Spleen (tissue), 11 donors: ENCODE measurements at regions not wholly inside any gene's neighbourhood (a gene's known extent, or its start where the extent isn't known, plus 50 kb on each side); places are given as distances from the start of the nearest gene placed in this dataset.

Source experiments
- DNase-seq: peaks from one replicate; pipeline ENCODE4 v3.0.0-alpha.2; 2020
- H3K27ac ChIP-seq, 8 donors: fragments of 200-600 bp; sonication (generic) in 7 of 8; 1 replicate in 4 of 8; 2 replicates in 4 of 8; pipeline versions ENCODE4 v1.5.0 to v1.8.0; 2016 to 2021; ENCODE audit warnings: inconsistent platforms in 4 of 8, mild to moderate bottlenecking in 4 of 8, moderate library complexity in 1 of 8
- H3K27me3 ChIP-seq, 7 donors: fragments of 200-600 bp; sonication (generic) in 6 of 7; replicated peaks in 1 of 7; 1 replicate in 4 of 7; 2 replicates in 3 of 7; pipeline versions ENCODE4 v1.5.0 to v1.8.0; 2016 to 2021; ENCODE audit warnings: inconsistent platforms in 3 of 7, mild to moderate bottlenecking in 1 of 7
- H3K36me3 ChIP-seq, 6 donors: fragments of 200-600 bp; sonication (generic) in 5 of 6; 1 replicate in 4 of 6; 2 replicates in 2 of 6; pipeline versions ENCODE4 v1.5.0 to v1.8.0; 2016 to 2021; ENCODE audit warnings: inconsistent platforms in 2 of 6
- H3K4me1 ChIP-seq, 6 donors: fragments of 200-600 bp; sonication (generic) in 5 of 6; 1 replicate in 3 of 6; 2 replicates in 3 of 6; pipeline versions ENCODE4 v1.5.0 to v1.8.0; 2016 to 2021; ENCODE audit warnings: inconsistent platforms in 3 of 6
- H3K4me3 ChIP-seq, 8 donors: fragments of 200-600 bp; sonication (generic) in 7 of 8; 1 replicate in 4 of 8; 2 replicates in 4 of 8; pipeline versions ENCODE4 v1.5.0 to v1.8.0; 2016 to 2021; ENCODE audit warnings: inconsistent platforms in 4 of 8, mild to moderate bottlenecking in 4 of 8, moderate library complexity in 2 of 8
- H3K9me3 ChIP-seq, 8 donors: fragments of 200-600 bp; sonication (generic) in 7 of 8; 1 replicate in 4 of 8; 2 replicates in 4 of 8; pipeline versions ENCODE4 v1.5.0 to v1.8.0; 2016 to 2021; ENCODE audit warnings: inconsistent platforms in 4 of 8
- POLR2A ChIP-seq, 3 donors: fragments of 450-650 bp; IDR thresholded peaks; one replicate each; pipeline ENCODE4 v1.5.1; 2017; ENCODE audit warnings: antibody characterized with exemption in 3 of 3, mild to moderate bottlenecking in 1 of 3
- POLR2AphosphoS5 ChIP-seq, 3 donors: sonication (generic); formaldehyde crosslinking; IDR thresholded peaks; one replicate each; pipeline ENCODE4 v1.5.1; 2017; ENCODE audit warnings: antibody characterized with exemption in 3 of 3
- WGBS, 5 donors: extraction: QIAGEN DNeasy Blood & Tissue Kit in 3 of 5; methylation state at CpG; one replicate each; pipeline versions ENCODE4 v1.1.5 to v1.1.7; 2013 to 2018; 5-methylcytosine and 5-hydroxymethylcytosine counted together
- intact Hi-C: fragments of 100-400 bp; cut with DNase I; formaldehyde crosslinking; loops from one replicate; pipeline ENCODE4 v1.15.0; 2023; ENCODE audit warnings: low total_unique reads
- TF ChIP-seq, protein P1 (sequence below), 11 experiments: fragments of 200-600 bp in 7 of 11; fragments of 450-650 bp in 4 of 11; sonication (generic) in 4 of 11; IDR thresholded peaks in 8 of 11; conservative IDR thresholded peaks in 3 of 11; 1 replicate in 7 of 11; 2 replicates in 4 of 11; pipeline versions ENCODE4 v1.4.0 to v1.8.0; 2016 to 2021; ENCODE audit warnings: antibody characterized with exemption in 11 of 11, inconsistent platforms in 4 of 11, mild to moderate bottlenecking in 1 of 11
- donor health status: healthy with polysubstance abuse.
- donor health status: DM: no; HTN: no; CAD: no; lungs with moderate emphysema.
- donor health status: DM: no; HTN: no; CAD: no.
- donor health status: Bipolar disorder and iron deficiency.
- donor health status: healthy.
- donor health status: DM: no; HTN: no; CAD: no.
- donor health status: DM: yes; HTN: yes; CAD: no.

DNA sequence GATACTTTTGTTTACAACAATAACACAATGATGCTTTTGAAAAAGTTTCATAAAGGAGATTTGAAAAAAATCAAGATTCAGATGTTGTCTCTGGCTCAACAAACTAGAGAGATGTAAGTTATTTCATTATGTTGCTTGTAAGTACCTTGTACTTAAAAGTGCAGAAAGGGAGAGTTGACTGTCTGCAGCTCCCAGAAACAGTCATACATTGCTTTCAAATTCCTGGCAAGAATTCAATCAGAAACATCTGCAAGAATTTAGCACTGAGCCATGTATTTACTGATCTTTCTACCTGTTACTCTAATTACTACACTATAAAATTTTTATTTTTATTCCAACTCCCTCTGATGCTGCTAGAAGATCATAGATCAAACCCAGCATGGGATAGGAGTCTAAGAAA is 1261.3 kb upstream of the SPRY2 start:
- H3K27me3 ChIP-seq, result no peaks in the 10 kb centered on the region
- no peaks in the 10 kb centered on the region for H3K9me3 ChIP-seq
- H3K4me1 ChIP-seq, result no peaks in the 10 kb centered on the region
- intact Hi-C loops, result no loop called here
- no peaks in the 10 kb centered on the region for H3K36me3 ChIP-seq
- H3K4me3 ChIP-seq, result no peak overlapping the region
- TF ChIP-seq POLR2AphosphoS5 (IDR thresholded peaks at IDR 0.05), result no peak
- TF ChIP-seq, protein P1, sequence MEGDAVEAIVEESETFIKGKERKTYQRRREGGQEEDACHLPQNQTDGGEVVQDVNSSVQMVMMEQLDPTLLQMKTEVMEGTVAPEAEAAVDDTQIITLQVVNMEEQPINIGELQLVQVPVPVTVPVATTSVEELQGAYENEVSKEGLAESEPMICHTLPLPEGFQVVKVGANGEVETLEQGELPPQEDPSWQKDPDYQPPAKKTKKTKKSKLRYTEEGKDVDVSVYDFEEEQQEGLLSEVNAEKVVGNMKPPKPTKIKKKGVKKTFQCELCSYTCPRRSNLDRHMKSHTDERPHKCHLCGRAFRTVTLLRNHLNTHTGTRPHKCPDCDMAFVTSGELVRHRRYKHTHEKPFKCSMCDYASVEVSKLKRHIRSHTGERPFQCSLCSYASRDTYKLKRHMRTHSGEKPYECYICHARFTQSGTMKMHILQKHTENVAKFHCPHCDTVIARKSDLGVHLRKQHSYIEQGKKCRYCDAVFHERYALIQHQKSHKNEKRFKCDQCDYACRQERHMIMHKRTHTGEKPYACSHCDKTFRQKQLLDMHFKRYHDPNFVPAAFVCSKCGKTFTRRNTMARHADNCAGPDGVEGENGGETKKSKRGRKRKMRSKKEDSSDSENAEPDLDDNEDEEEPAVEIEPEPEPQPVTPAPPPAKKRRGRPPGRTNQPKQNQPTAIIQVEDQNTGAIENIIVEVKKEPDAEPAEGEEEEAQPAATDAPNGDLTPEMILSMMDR (IDR thresholded peaks at IDR 0.05 in 8 of 11, conservative IDR thresholded peaks at IDR 0.05 in 3 of 11), result no peak
- no peak for TF ChIP-seq POLR2A (IDR thresholded peaks at IDR 0.05)
- DNase-seq, result no peak
- H3K27ac ChIP-seq, result no peak overlapping the region

DNA sequence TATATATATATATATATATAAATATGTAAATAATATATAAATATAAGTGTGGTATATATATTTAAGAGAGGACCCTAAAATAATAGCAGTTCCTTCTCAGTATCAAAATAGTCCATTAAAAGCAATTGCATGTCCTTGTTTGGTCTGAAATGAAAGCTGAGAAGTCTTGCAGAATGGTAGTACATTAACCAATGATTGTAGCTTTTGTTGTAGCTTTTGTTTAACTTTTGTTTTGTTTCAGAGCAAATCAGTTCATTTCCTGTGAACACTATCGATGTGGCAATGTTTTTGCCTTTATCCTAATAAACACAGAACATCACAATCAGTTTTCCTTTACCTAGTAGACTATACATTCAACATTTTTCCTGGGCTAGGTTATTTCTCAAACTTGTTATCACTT is 1256.2 kb upstream of the SPRY2 start:
- 40 to 79% (median 58%) methylated on average over 1 of the region's 1 CpG for WGBS, 5 donors
- no peak for DNase-seq

DNA sequence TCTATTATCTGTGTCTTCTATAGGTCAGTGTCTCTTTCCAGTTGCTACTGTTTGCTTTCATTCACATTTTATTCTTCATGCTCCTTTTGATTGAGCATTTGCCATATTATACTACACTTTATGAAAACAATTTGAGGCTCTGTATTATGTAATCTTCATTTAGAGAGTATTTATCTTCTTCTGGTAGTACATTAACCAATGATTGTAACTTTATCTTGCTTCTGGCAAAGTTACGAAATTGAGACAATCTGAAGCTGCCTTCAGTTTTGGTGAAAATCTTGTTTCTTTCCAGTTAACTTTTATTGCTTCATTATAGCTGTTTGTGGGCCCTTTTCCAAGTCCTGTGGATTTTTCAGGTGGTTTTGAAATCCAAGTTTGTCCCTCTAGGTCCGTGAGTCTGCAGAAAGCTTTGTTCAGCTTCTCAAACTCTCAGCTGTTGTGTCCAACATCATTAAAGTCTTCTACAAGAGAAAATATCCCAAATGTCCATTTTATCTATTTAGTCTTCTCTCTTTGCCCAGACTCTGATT is 1255.4 kb upstream of the SPRY2 start:
- H3K4me3 ChIP-seq, result no peak overlapping the region
- H3K36me3 ChIP-seq, result no peaks in the 10 kb centered on the region
- TF ChIP-seq POLR2AphosphoS5 (IDR thresholded peaks at IDR 0.05) (no peak), POLR2A (IDR thresholded peaks at IDR 0.05) (no peak)
- TF ChIP-seq, protein P1 (IDR thresholded peaks at IDR 0.05 in 8 of 11, conservative IDR thresholded peaks at IDR 0.05 in 3 of 11), result no peak
- H3K4me1 ChIP-seq, result no peaks in the 10 kb centered on the region
- WGBS, 5 donors, result 54 to 80% (median 68%) methylated on average over 2 of the region's 2 CpGs
- H3K27me3 ChIP-seq, result no peaks in the 10 kb centered on the region
- intact Hi-C loops, result no loop called here
- no peak overlapping the region for H3K27ac ChIP-seq
- DNase-seq, result no peak
- no peaks in the 10 kb centered on the region for H3K9me3 ChIP-seq

More for the DNA sequence above, 1256.2 kb upstream of the SPRY2 start:
- intact Hi-C loops, result no loop called here
- Histone ChIP-seq H3K9me3 (no peaks in the 10 kb centered on the region), H3K4me3 (no peak overlapping the region), H3K27ac (no peak overlapping the region), H3K36me3 (no peaks in the 10 kb centered on the region), H3K4me1 (no peaks in the 10 kb centered on the region), H3K27me3 (no peaks in the 10 kb centered on the region)
- TF ChIP-seq POLR2AphosphoS5 (IDR thresholded peaks at IDR 0.05) (no peak), POLR2A (IDR thresholded peaks at IDR 0.05) (no peak)
- TF ChIP-seq, protein P1 (IDR thresholded peaks at IDR 0.05 in 8 of 11, conservative IDR thresholded peaks at IDR 0.05 in 3 of 11), result no peak

DNA sequence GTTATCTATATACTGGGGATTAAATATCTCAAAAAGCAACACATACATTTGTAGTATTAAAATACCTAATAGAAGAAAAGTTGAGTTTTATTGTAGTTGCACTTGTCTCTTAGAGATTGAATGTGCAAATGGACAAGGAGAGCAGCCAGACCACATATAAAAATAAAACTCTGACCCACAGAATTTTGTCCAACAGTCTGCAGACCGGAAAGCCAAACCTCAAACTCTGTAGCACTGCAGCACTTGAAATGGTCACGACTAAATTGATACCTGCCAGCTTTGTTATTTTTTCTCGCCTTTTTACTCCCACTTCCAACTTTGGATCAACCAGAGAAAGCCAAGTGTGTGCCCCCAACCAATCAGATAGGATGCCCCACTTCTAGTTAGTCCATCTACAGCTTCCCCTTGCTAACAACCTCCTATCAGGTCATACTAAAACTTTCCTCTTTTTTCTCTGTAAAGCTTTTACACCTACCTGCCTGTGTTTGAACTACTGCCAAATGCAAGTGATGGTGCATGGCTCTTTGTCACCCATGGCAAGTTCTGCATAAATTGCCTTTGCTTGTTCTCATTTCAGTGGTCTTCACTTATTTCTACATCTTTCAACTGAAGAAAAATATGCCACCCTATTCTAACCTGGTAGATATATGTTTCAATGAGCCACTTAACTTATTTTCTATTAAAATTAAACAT is 1250.7 kb upstream of the SPRY2 start:
- no peak for DNase-seq
- Histone ChIP-seq H3K27me3 (no peaks in the 10 kb centered on the region), H3K4me3 (no peak overlapping the region), H3K4me1 (no peaks in the 10 kb centered on the region), H3K9me3 (no peaks in the 10 kb centered on the region), H3K27ac (no peak overlapping the region), H3K36me3 (no peaks in the 10 kb centered on the region)
- intact Hi-C loops, result no loop called here
- TF ChIP-seq, protein P1 (IDR thresholded peaks at IDR 0.05 in 8 of 11, conservative IDR thresholded peaks at IDR 0.05 in 3 of 11), result no peak
- no peak for TF ChIP-seq POLR2A (IDR thresholded peaks at IDR 0.05)
- no peak for TF ChIP-seq POLR2AphosphoS5 (IDR thresholded peaks at IDR 0.05)
- WGBS, 5 donors, result 67 to 88% (median 73%) methylated on average over 3 of the region's 3 CpGs
